ENCODE measurements at regions not wholly inside any gene's neighbourhood (a gene's known extent, or its start where the extent isn't known, plus 50 kb on each side); places are given as distances from the start of the nearest gene placed in this dataset.

DNA sequence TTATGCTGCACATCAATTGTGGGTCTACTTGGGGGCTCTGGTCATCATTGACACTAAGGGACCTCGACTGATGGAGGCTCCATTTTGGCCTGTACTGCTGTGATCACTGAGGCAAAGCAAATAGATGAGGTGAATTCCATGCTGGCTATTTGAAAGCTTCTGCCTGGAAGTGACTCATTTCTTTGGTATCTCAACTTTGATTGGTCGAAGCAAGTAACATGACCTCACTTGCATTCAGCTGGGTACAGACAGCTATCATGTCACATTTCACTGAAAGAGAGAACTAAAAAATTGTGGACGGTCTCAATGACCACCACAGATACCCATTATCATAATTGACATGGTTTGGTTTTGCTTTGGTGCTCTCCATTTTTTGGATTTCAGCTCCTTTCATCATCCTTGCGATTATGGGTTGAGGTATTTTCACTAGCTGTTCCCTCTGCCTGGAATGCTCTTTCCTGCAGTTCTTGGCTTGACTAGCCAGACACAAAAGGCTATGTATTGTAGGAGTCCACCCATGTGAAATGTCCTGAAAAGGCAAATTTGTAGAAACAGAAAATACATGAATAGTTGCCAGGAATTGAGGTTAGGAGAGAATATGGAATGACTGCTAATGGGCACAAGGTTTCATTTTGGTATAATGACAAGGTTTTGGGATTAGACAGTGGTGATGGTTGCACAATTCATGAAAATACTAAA, 369.2 kb upstream of the LCORL start:
- H3K4me3 ChIP-seq (ENCODE audit: control insufficient read depth, low read depth, low read length), result no peak overlapping the region
- no peak for DNase-seq (ENCODE audit: low read depth)
- TF ChIP-seq, protein P1, sequence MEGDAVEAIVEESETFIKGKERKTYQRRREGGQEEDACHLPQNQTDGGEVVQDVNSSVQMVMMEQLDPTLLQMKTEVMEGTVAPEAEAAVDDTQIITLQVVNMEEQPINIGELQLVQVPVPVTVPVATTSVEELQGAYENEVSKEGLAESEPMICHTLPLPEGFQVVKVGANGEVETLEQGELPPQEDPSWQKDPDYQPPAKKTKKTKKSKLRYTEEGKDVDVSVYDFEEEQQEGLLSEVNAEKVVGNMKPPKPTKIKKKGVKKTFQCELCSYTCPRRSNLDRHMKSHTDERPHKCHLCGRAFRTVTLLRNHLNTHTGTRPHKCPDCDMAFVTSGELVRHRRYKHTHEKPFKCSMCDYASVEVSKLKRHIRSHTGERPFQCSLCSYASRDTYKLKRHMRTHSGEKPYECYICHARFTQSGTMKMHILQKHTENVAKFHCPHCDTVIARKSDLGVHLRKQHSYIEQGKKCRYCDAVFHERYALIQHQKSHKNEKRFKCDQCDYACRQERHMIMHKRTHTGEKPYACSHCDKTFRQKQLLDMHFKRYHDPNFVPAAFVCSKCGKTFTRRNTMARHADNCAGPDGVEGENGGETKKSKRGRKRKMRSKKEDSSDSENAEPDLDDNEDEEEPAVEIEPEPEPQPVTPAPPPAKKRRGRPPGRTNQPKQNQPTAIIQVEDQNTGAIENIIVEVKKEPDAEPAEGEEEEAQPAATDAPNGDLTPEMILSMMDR (conservative IDR thresholded peaks at IDR 0.05; ENCODE audit: control insufficient read depth, insufficient read depth, low read depth, low read length), result no peak

- TF ChIP-seq, protein P1 (conservative IDR thresholded peaks at IDR 0.05; ENCODE audit: control insufficient read depth, insufficient read depth, low read depth, low read length), result no peak
- no peak overlapping the region for H3K4me3 ChIP-seq (ENCODE audit: control insufficient read depth, low read depth, low read length)
Observed at GRCh38 chr4:18389115-18389514, 367.6 kb upstream of the LCORL start.

DNA sequence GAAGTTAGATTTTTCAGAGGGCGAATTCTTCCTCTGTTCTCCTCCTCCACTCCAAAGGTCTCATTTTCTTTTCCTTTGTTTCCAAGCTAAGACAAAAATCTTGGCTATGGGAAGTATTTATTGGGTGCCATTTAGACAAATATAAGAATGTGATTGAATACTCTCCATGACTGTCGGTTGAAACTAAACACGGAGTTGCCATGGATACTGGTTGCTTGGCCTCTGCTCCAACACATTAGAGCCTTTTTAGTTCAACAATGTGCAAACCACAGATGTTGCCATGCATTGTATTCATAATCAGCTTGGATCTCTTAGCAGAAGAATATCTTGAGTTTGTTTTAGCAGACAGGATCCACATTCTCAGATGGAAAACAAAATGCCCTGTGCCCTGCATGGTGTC, 366.5 kb upstream of the LCORL start:
- no peak for DNase-seq (ENCODE audit: low read depth)
- TF ChIP-seq, protein P1 (conservative IDR thresholded peaks at IDR 0.05; ENCODE audit: control insufficient read depth, insufficient read depth, low read depth, low read length), result no peak
- no peak overlapping the region for H3K4me3 ChIP-seq (ENCODE audit: control insufficient read depth, low read depth, low read length)

More at GRCh38 chr4:18389115-18389514, 367.6 kb upstream of the LCORL start:
- DNase-seq (ENCODE audit: low read depth), result no peak

GRCh38 chr4:18381186-18381585, 359.6 kb upstream of the LCORL start:
- TF ChIP-seq, protein P1 (conservative IDR thresholded peaks at IDR 0.05; ENCODE audit: control insufficient read depth, insufficient read depth, low read depth, low read length), result no peak
- DNase-seq (ENCODE audit: low read depth), result no peak

GRCh38 chr4:18369561-18369960, 348.0 kb upstream of the LCORL start:
- H3K4me3 ChIP-seq (ENCODE audit: control insufficient read depth, low read depth, low read length), result no peak overlapping the region
- no peak for DNase-seq (ENCODE audit: low read depth)
- TF ChIP-seq, protein P1 (conservative IDR thresholded peaks at IDR 0.05; ENCODE audit: control insufficient read depth, insufficient read depth, low read depth, low read length), result no peak

More at GRCh38 chr4:18381186-18381585, 359.6 kb upstream of the LCORL start:
- H3K4me3 ChIP-seq (ENCODE audit: control insufficient read depth, low read depth, low read length), result no peak overlapping the region

- H3K4me3 ChIP-seq (ENCODE audit: control insufficient read depth, low read depth, low read length), result no peak overlapping the region
- DNase-seq (ENCODE audit: low read depth), result peak; percentile 42
- TF ChIP-seq, protein P1 (conservative IDR thresholded peaks at IDR 0.05; ENCODE audit: control insufficient read depth, insufficient read depth, low read depth, low read length), result peak; percentile 42
Observed at GRCh38 chr4:18366892-18367291, 345.3 kb upstream of the LCORL start.
